GM19397 (cell line): ENCODE measurements at regions not wholly inside any gene's neighbourhood (a gene's known extent, or its start where the extent isn't known, plus 50 kb on each side); places are given as distances from the start of the nearest gene placed in this dataset.
"Not testable (repeated sequence)": the region's sequence is repeated elsewhere in the genome, so short reads cannot be mapped to it uniquely, and the experiment has no call there.

Experiments used
- ATAC-seq: cut with Tn5 transposase; IDR thresholded peaks from one replicate; pipeline ENCODE4 v1.9.1; 2021; ENCODE audit warnings: mild to moderate bottlenecking, moderate library complexity; ENCODE audit not compliant: unreplicated experiment

DNA sequence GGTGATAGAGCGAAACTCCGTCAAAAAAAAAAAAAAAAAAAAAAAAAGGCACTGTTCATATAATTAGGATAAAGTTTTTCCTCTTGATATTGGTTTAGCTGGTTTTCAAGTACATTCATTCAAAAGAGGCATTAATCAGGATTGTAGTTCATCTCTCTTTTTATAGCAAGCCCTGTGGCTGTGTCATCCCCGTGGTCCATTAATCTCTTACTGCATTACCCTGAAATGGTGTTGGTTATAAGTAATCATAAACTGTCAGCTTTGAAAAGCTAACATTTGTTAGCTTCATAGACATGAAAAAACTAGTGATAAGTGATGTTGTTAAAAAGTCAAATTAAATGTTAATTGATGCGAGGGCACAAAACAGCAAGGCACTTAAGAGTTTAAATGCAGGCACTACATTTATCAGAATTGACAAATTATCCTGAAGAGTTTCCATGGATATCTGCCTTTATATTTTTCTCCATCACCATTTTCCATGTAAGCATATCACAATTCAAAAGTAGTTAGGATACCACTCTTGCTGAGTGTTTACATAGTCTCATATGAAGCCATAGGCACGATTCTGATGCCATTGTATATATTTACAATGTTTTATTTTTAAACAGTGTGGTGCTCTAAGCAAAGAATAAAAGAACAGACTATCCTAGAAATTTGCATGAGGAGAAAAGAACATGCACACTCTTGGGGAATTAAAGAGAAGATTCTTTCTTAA lies 193.1 kb downstream of the OTOL1 start:
- no peak for ATAC-seq

DNA sequence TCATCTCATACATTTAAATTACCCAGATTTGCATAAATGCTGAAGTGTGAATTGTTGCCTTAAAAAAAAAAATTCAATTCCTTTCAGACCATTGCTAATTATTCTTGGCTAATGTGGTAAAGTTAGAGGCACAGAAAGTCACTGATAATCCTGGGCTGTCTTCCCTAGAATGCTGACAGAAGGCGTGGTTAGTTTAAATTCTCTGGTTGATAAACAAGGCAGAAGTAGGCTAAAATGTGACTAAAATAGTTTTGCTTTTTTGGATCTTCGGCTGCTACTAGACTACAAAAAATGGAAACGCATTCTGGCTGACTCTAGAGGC lies 193.7 kb downstream of the OTOL1 start:
- ATAC-seq: no peak

GRCh38 chr3:161691677-161692076 lies 195.1 kb downstream of the OTOL1 start:
- no peak for ATAC-seq

GRCh38 chr3:161694682-161695564 lies 198.3 kb downstream of the OTOL1 start:
- no peak for ATAC-seq

GRCh38 chr3:161695811-161696210 lies 199.2 kb downstream of the OTOL1 start:
- ATAC-seq: no peak

DNA sequence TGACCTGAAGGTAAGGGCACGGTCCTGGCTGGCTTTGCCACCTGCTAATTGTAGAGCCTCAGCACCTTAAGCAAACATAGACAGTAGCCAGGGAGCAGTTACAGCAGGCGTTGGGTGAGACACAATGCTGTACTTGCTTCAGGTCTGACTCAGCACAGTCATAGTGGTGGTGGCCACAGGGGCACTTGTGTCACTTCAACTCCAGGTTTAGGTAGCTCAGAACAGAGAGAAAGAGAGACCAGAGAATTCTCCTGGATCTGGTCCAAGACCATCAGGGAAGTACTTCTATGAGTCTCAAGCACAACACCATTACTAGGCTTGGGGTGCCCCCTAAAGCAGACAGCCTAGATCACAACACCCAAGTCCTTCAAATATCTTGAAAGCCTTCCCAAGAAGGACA lies 204.4 kb downstream of the OTOL1 start:
- peak; percentile 58 for ATAC-seq

- not testable (repeated sequence) for ATAC-seq
Observed at GRCh38 chr3:161707253-161707652, 210.6 kb downstream of the OTOL1 start.

DNA sequence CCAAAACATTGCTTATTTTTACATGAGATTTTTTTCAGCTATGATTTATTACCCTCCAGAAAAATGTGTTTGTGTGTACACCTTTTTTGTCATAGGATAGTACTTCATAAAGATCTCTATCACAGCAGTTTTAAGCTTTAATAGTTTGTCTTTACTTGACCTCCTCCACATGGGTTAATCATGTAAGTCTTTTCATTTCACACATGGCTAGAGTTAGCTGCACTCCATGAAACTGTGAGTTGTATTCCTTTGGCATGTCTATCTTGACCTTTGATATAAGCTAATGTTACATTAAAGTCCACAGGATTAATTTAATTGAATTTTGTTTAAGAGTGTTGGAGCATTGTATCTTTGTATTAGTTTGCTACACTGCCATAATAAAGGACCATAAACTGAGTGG lies 217.1 kb downstream of the OTOL1 start:
- ATAC-seq: no peak

- no peak for ATAC-seq
Observed at GRCh38 chr3:161731968-161732367, 235.4 kb downstream of the OTOL1 start.

- no peak for ATAC-seq
Observed at GRCh38 chr3:161737171-161737570, 240.6 kb downstream of the OTOL1 start.

DNA sequence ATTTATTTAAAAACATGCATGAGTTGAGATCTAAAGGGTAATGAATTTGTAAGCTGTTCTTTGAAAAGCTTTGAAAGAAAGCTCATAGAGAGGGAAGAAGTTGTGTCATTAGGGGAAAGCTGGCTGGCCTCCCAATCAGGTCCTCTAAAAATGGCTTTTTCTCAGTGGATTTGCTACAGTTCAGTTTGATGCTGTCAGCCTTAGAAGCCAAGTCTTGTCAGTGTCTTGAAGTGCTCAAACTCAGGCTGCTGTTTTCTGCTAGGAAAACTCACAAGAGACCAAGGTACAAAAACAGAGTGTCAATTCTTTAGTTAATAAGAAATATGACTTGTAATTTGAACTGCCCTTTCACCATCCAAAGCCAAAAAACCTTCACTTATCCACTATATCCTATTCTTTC lies 243.8 kb downstream of the OTOL1 start:
- no peak for ATAC-seq

DNA sequence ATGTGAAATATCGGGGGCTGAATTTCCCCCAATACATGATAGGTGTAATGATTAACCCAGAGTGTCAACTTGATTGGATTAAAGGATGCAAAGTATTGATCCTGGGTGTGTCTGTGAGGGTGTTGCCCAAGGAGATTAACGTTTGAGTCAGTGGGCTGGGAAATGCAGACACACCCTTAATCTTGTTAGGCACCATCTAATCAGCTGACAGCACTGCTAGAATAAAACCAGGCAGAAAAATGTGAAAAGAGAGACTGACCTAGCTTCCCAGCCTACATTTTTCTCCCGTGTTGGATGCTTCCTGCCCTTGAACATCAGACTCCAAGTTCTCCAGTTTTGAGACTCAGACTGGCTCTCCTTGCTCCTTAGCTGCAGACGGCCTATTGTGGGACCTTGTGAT lies 247.8 kb downstream of the OTOL1 start:
- ATAC-seq: no peak

DNA sequence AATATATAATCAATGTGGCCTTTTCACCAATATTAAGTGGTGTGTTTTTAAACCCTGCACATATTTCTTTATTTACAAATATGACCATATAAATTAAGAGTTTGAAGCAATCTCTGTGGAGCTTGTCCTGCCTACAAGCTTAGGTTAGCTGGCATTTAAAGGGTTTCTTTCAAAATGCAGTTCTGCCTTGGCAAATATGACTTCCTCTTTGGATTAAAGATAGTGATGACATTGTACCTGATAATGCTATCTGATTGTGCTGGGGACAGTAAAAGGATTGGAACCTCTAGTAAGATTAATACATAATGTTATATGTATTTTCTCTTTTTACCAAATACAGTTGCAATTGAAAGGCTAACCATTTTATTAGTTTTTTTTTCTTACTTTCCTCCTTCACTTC lies 249.1 kb downstream of the OTOL1 start:
- no peak for ATAC-seq

DNA sequence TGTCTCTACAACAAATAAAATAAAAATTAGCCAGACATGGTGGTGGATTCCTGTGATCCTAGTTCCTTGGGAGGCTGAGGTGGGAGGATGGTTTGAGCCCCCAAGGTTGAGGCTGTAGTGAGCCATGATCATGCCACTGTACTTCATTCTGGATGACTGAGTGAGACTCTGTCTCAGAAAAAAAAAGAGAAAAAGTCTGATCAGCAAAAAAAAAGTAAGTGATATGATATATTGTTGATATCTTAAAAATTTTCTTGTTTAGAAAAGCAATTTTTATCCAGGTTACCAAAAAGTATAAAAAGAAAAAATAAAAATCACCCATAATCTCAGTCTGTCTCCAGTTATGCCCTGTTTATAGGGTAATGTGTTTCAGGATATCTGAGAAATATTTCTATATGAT lies 251.4 kb downstream of the OTOL1 start:
- no peak for ATAC-seq

DNA sequence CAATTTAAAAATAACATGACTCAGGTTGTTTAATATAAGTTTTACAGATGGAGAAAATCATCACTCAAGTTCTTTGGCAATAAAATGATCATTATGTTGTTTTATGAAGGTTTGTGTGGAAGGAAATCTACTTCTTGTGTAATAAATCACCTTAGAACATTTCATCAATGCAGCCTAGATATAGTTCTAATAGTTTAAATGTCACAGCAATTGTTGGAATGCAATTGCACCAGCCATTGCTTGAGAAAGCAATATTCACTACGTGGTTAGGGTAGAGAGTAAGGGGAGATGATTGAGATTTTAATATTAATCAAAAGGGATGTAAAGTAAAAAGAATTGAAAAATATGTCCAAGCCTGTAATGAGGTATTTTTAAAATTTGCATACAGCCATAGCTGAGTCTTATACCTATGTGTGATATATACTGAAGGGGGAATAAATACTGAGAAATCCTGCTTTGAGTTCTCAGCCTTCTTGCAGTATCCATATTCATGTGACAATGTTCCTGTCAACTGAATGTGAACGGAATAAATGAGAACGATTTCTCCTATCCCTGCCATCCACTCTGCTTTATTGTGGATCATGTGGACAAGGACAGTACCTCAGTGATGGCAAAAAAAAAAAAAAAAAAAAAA lies 257.9 kb downstream of the OTOL1 start:
- no peak for ATAC-seq

DNA sequence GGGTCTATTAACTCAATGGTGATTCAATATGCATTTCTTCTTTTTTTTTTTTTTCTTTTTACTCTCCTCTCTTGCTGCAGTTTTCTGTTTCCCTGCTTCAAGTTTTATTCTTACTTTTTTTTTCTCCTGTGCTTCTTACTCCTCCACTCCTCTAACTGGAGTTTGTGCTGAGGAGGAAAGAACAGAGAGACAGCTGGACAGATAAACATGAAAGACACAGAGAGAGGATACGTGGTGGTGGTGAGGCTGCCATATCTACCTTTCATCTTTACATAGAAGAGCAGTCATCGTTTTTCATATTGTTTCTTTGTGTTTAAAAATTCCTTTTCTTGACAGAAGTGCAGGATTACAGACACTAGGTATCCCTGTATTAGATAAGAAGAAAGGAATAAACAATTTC lies 262.8 kb downstream of the OTOL1 start:
- no peak for ATAC-seq

- ATAC-seq: no peak
Observed at GRCh38 chr3:161766331-161766730, 269.7 kb downstream of the OTOL1 start.

DNA sequence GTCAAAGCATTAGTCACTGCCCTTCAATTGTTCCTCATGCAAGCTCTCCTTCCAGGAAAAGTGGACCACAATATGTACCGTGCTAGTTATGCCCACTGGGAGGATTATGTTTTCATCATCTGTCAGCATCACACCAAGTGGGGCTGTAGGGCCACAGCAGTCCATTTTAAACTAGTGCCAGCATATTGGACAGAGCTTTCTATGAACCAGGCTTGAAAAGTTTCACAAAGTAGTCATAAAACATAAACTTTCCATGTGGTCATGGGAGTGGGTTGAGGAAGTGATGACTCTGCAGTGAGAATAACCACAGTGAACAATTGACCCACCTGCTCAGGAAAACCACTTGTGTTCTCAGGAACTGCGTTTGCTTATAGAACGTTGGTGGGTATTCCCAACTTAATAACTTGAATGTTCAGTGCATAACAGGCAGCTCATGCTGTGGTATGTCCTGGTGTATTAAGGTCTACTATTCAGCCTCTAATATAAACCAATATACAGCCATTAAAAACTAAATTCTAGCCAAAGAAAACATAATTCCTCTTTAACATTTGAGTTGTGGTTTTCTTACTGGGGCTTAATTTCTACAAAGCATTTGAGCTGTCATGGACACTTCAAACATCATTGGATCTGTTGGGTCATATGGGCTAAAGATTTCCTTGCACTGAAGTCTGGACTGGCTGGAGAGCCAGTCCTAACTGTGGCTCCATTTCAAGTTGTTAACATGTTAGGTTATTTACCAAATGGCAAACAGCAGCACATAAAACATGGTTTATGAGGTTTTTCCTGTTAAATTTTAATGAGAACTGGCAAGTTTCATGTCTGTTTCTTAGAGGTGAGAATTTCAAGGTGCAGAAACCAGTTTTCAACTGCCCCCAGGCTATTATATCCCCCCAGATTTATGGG lies 274.1 kb downstream of the OTOL1 start:
- peak; percentile 88 for ATAC-seq

GRCh38 chr3:161781381-161781780 lies 284.8 kb downstream of the OTOL1 start:
- ATAC-seq: no peak

- ATAC-seq: no peak
Observed at GRCh38 chr3:161793194-161793930, 296.8 kb downstream of the OTOL1 start.
